ENCODE measurements at regions not wholly inside any gene's neighbourhood (a gene's known extent, or its start where the extent isn't known, plus 50 kb on each side); places are given as distances from the start of the nearest gene placed in this dataset.
"Not testable (repeated sequence)": the region's sequence is repeated elsewhere in the genome, so short reads cannot be mapped to it uniquely, and the experiment has no call there.

- ChIA-PET CTCF (no interaction called here), POLR2A (no interaction called here)
- DNase-seq (ENCODE audit: extremely low spot score): peak; percentile 40
- TF ChIP-seq PKNOX1 (IDR thresholded peaks at IDR 0.05) (no peak), SP1 (IDR thresholded peaks at IDR 0.05) (no peak), ELF4 (IDR thresholded peaks at IDR 0.05) (no peak), ZNF384 (IDR thresholded peaks at IDR 0.05) (no peak), HDGF (IDR thresholded peaks at IDR 0.05; ENCODE audit: borderline replicate concordance) (no peak), L3MBTL2 (conservative IDR thresholded peaks at IDR 0.05) (no peak), BHLHE40 (IDR thresholded peaks at IDR 0.05; ENCODE audit: borderline replicate concordance) (no peak)
Observed at GRCh38 chr4:79576429-79576753, 168.4 kb upstream of the GK2 start.

GRCh38 chr4:79575709-79576428 lies 167.8 kb upstream of the GK2 start:
- POLR2A ChIA-PET: no interaction called here
- CTCF ChIA-PET: interaction anchor here (0.6 kb wide), 1 partner anchor 127 kb away, joined by 3 read pairs; no protein-coding TSS in a partner anchor
- DNase-seq (ENCODE audit: extremely low spot score): no peak
- TF ChIP-seq LEF1 (IDR thresholded peaks at IDR 0.05; ENCODE audit: borderline replicate concordance) (no peak), ELF4 (IDR thresholded peaks at IDR 0.05) (no peak)

- no peak for DNase-seq (ENCODE audit: extremely low spot score)
- ChIA-PET CTCF (interaction anchor here (0.6 kb wide), 1 partner anchor 126 kb away, joined by 3 read pairs; no protein-coding TSS in a partner anchor), POLR2A (no interaction called here)
- no peak for TF ChIP-seq L3MBTL2 (conservative IDR thresholded peaks at IDR 0.05)
Observed at GRCh38 chr4:79574741-79575451, 166.9 kb upstream of the GK2 start.

- DNase-seq (ENCODE audit: extremely low spot score): no peak
- ChIA-PET POLR2A (no interaction called here), CTCF (no interaction called here)
- TF ChIP-seq SP1 (IDR thresholded peaks at IDR 0.05) (no peak), L3MBTL2 (conservative IDR thresholded peaks at IDR 0.05) (no peak), FOXM1 (IDR thresholded peaks at IDR 0.05; ENCODE audit: borderline replicate concordance) (no peak), FOXK2 (IDR thresholded peaks at IDR 0.05) (no peak), ELF4 (IDR thresholded peaks at IDR 0.05) (no peak), FOXA1 (IDR thresholded peaks at IDR 0.05) (no peak), SUZ12 (IDR thresholded peaks at IDR 0.05) (no peak), NFRKB (IDR thresholded peaks at IDR 0.05) (no peak), CTBP1 (IDR thresholded peaks at IDR 0.05; ENCODE audit: borderline replicate concordance) (no peak), BHLHE40 (IDR thresholded peaks at IDR 0.05; ENCODE audit: borderline replicate concordance) (no peak), HDGF (IDR thresholded peaks at IDR 0.05; ENCODE audit: borderline replicate concordance) (no peak), LEF1 (IDR thresholded peaks at IDR 0.05; ENCODE audit: borderline replicate concordance) (no peak), ZNF384 (IDR thresholded peaks at IDR 0.05) (no peak), PKNOX1 (IDR thresholded peaks at IDR 0.05) (no peak), ARNT (IDR thresholded peaks at IDR 0.05) (no peak), TARDBP (IDR thresholded peaks at IDR 0.05) (no peak)
Observed at GRCh38 chr4:79563219-79563618, 155.2 kb upstream of the GK2 start.

- no peak for TF ChIP-seq FOXA1 (IDR thresholded peaks at IDR 0.05)
- TF ChIP-seq TARDBP (IDR thresholded peaks at IDR 0.05): no peak
- TF ChIP-seq CTBP1 (IDR thresholded peaks at IDR 0.05; ENCODE audit: borderline replicate concordance): no peak
- no peak for TF ChIP-seq FOXK2 (IDR thresholded peaks at IDR 0.05)
- no peak for TF ChIP-seq BHLHE40 (IDR thresholded peaks at IDR 0.05; ENCODE audit: borderline replicate concordance)
- no peak for TF ChIP-seq L3MBTL2 (conservative IDR thresholded peaks at IDR 0.05)
- TF ChIP-seq ELF4 (IDR thresholded peaks at IDR 0.05): no peak
- TF ChIP-seq SUZ12 (IDR thresholded peaks at IDR 0.05): no peak
- TF ChIP-seq PKNOX1 (IDR thresholded peaks at IDR 0.05): no peak
- TF ChIP-seq LEF1 (IDR thresholded peaks at IDR 0.05; ENCODE audit: borderline replicate concordance): no peak
- no peak for TF ChIP-seq SP1 (IDR thresholded peaks at IDR 0.05)
- TF ChIP-seq ARNT (IDR thresholded peaks at IDR 0.05): no peak
- no peak for TF ChIP-seq ZNF384 (IDR thresholded peaks at IDR 0.05)
- no peak for TF ChIP-seq NFRKB (IDR thresholded peaks at IDR 0.05)
- no peak for TF ChIP-seq FOXM1 (IDR thresholded peaks at IDR 0.05; ENCODE audit: borderline replicate concordance)
- TF ChIP-seq HDGF (IDR thresholded peaks at IDR 0.05; ENCODE audit: borderline replicate concordance): no peak
- ChIA-PET POLR2A (no interaction called here), CTCF (no interaction called here)
- no peak for DNase-seq (ENCODE audit: extremely low spot score)
Observed at GRCh38 chr4:79561751-79562150, 153.7 kb upstream of the GK2 start.

GRCh38 chr4:79559398-79559797 lies 151.4 kb upstream of the GK2 start:
- DNase-seq (ENCODE audit: extremely low spot score); POLR2A ChIA-PET; CTCF ChIA-PET: not testable (repeated sequence)

GRCh38 chr4:79552311-79552710 lies 144.3 kb upstream of the GK2 start:
- ChIA-PET CTCF (no interaction called here), POLR2A (no interaction called here)
- DNase-seq (ENCODE audit: extremely low spot score): no peak
- no peak for TF ChIP-seq FOXA1 (IDR thresholded peaks at IDR 0.05)
- TF ChIP-seq HDGF (IDR thresholded peaks at IDR 0.05; ENCODE audit: borderline replicate concordance): no peak
- no peak for TF ChIP-seq ELF4 (IDR thresholded peaks at IDR 0.05)
- no peak for TF ChIP-seq SUZ12 (IDR thresholded peaks at IDR 0.05)
- no peak for TF ChIP-seq FOXM1 (IDR thresholded peaks at IDR 0.05; ENCODE audit: borderline replicate concordance)
- no peak for TF ChIP-seq L3MBTL2 (conservative IDR thresholded peaks at IDR 0.05)

Measured in HEK293T (cell line).